Liver (tissue), 8 donors: ENCODE measurements at regions not wholly inside any gene's neighbourhood (a gene's known extent, or its start where the extent isn't known, plus 50 kb on each side); places are given as distances from the start of the nearest gene placed in this dataset.

Experiments used
- DNase-seq: peaks from one replicate; pipeline ENCODE4 v3.0.0-alpha.2; 2017; ENCODE audit warnings: low spot score
- H3K27ac ChIP-seq, 2 donors: one replicate each; pipeline ENCODE4 v1.7.0; 2013; ENCODE audit warnings: inconsistent platforms in 2 of 2, low read length in 2 of 2, control low read depth in 1 of 2, low read depth in 1 of 2, mild to moderate bottlenecking in 1 of 2
- H3K27me3 ChIP-seq, 4 donors: one replicate each; pipeline versions ENCODE4 v1.6.1 to v1.7.0; 2013; ENCODE audit warnings: low read length in 3 of 4, inconsistent platforms in 1 of 4, mild to moderate bottlenecking in 1 of 4, moderate library complexity in 1 of 4; ENCODE audit not compliant: control insufficient read depth in 4 of 4, insufficient read depth in 4 of 4
- H3K36me3 ChIP-seq, 4 donors: one replicate each; pipeline versions ENCODE4 v1.6.1 to v1.7.0; 2013; ENCODE audit warnings: low read length in 3 of 4, mild to moderate bottlenecking in 3 of 4, low read depth in 1 of 4, moderate library complexity in 1 of 4; ENCODE audit not compliant: control insufficient read depth in 4 of 4, insufficient read depth in 3 of 4
- H3K4me1 ChIP-seq, 4 donors: one replicate each; pipeline versions ENCODE4 v1.6.1 to v1.7.0; 2013; ENCODE audit warnings: low read length in 3 of 4, mild to moderate bottlenecking in 3 of 4, moderate library complexity in 1 of 4; ENCODE audit not compliant: control insufficient read depth in 4 of 4, insufficient read depth in 4 of 4
- H3K4me3 ChIP-seq, 3 donors: one replicate each; pipeline versions ENCODE4 v1.6.1 to v1.7.0; 2013; ENCODE audit warnings: low read length in 3 of 3, control low read depth in 1 of 3, low read depth in 1 of 3, mild to moderate bottlenecking in 1 of 3
- H3K9ac ChIP-seq, 2 donors: one replicate each; pipeline ENCODE4 v1.7.0; 2013; ENCODE audit warnings: low read length in 2 of 2, mild to moderate bottlenecking in 2 of 2, moderate library complexity in 2 of 2, control low read depth in 1 of 2, low read depth in 1 of 2
- H3K9me3 ChIP-seq, 4 donors: one replicate each; pipeline versions ENCODE4 v1.6.1 to v1.7.0; 2013; ENCODE audit warnings: low read length in 3 of 4; ENCODE audit not compliant: control insufficient read depth in 4 of 4
- CTCF ChIP-seq: fragments of 150-350 bp; IDR thresholded peaks from 2 replicates; pipeline ENCODE4 v1.5.1; 2017; ENCODE audit warnings: improper control_type of control experiment, low read depth, low read length; ENCODE audit not compliant: missing input control
- EGR1 ChIP-seq, 2 donors: IDR thresholded peaks; 2 replicates each; pipeline ENCODE4 v1.6.1; 2016 to 2018; ENCODE audit warnings: antibody characterized with exemption in 2 of 2, low read depth in 2 of 2
- FOXA1 ChIP-seq: IDR thresholded peaks from 2 replicates; pipeline ENCODE4 v1.6.1; 2016; ENCODE audit warnings: antibody characterized with exemption
- FOXA2 ChIP-seq: IDR thresholded peaks from 2 replicates; pipeline ENCODE4 v1.6.1; 2016; ENCODE audit warnings: antibody characterized with exemption
- HNF4A ChIP-seq, 2 donors: conservative IDR thresholded peaks; 2 replicates each; pipeline ENCODE4 v1.6.1; 2016; ENCODE audit warnings: antibody characterized with exemption in 2 of 2, mild to moderate bottlenecking in 2 of 2
- JUND ChIP-seq, 2 donors: IDR thresholded peaks; 2 replicates each; pipeline ENCODE4 v1.6.1; 2016; ENCODE audit warnings: antibody characterized with exemption in 2 of 2
- MAX ChIP-seq: IDR thresholded peaks from 2 replicates; pipeline ENCODE4 v1.6.1; 2016; ENCODE audit warnings: antibody characterized with exemption
- NR2F2 ChIP-seq: IDR thresholded peaks from 2 replicates; pipeline ENCODE4 v1.6.1; 2016; ENCODE audit warnings: antibody characterized with exemption
- RAD21 ChIP-seq, 2 donors: IDR thresholded peaks; 2 replicates each; pipeline ENCODE4 v1.6.1; 2016; ENCODE audit warnings: antibody characterized with exemption in 2 of 2, mild to moderate bottlenecking in 2 of 2
- REST ChIP-seq: IDR thresholded peaks from 2 replicates; pipeline ENCODE4 v1.6.1; 2016; ENCODE audit warnings: antibody characterized with exemption, mild to moderate bottlenecking
- RXRA ChIP-seq, 2 donors: IDR thresholded peaks; 2 replicates each; pipeline ENCODE4 v1.6.1; 2017 to 2018; ENCODE audit warnings: antibody characterized with exemption in 2 of 2, mild to moderate bottlenecking in 1 of 2
- SP1 ChIP-seq: IDR thresholded peaks from 2 replicates; pipeline ENCODE4 v1.6.1; 2018; ENCODE audit warnings: antibody characterized with exemption, mild to moderate bottlenecking
- TAF1 ChIP-seq: conservative IDR thresholded peaks from 2 replicates; pipeline ENCODE4 v1.6.1; 2016; ENCODE audit warnings: antibody characterized with exemption, mild to moderate bottlenecking
- YY1 ChIP-seq: IDR thresholded peaks from 2 replicates; pipeline ENCODE4 v1.6.1; 2016; ENCODE audit warnings: antibody characterized with exemption, mild to moderate bottlenecking
- WGBS: extraction: QIAGEN DNeasy Blood & Tissue Kit; methylation state at CpG from one replicate; pipeline ENCODE4 v1.1.7; 2013; 5-methylcytosine and 5-hydroxymethylcytosine counted together
- donor health status: healthy.
- donor health status: healthy.
- donor health status: healthy.
- donor health status: healthy.
- donor health status: healthy.

GRCh38 chr13:106675311-106675710 is 107.4 kb upstream of the ARGLU1 start:
- Histone ChIP-seq H3K27me3 (no peaks in the 10 kb centered on the region), H3K4me3 (no peak overlapping the region), H3K27ac (no peak overlapping the region), H3K36me3 (no peaks in the 10 kb centered on the region), H3K4me1 (no peaks in the 10 kb centered on the region), H3K9me3 (no peaks in the 10 kb centered on the region), H3K9ac (no peak overlapping the region)
- no peak for DNase-seq
- no peak for TF ChIP-seq JUND (IDR thresholded peaks at IDR 0.05)
- TF ChIP-seq EGR1 (IDR thresholded peaks at IDR 0.05; ENCODE audit: low read depth in 2 of 2): no peak
- no peak for TF ChIP-seq NR2F2
- no peak for TF ChIP-seq REST
- TF ChIP-seq SP1: no peak
- no peak for TF ChIP-seq FOXA1

- H3K9ac ChIP-seq: no peak overlapping the region
- DNase-seq: no peak
- no peak for TF ChIP-seq CTCF
- TF ChIP-seq EGR1 (IDR thresholded peaks at IDR 0.05; ENCODE audit: low read depth in 2 of 2): no peak
- TF ChIP-seq TAF1: no peak
- no peak for TF ChIP-seq HNF4A (conservative IDR thresholded peaks at IDR 0.05)
- TF ChIP-seq RAD21 (IDR thresholded peaks at IDR 0.05): no peak
- TF ChIP-seq FOXA1: no peak
- TF ChIP-seq REST: no peak
- TF ChIP-seq RXRA (IDR thresholded peaks at IDR 0.05): no peak
- no peak for TF ChIP-seq YY1
- TF ChIP-seq MAX: no peak
- no peak for TF ChIP-seq FOXA2
- no peaks in the 10 kb centered on the region for H3K4me1 ChIP-seq
- H3K36me3 ChIP-seq: no peaks in the 10 kb centered on the region
- H3K9me3 ChIP-seq: peaks cover 0 to 3% (median 0%) of the 10 kb centered on the region in 4 donors
- no peak overlapping the region for H3K27ac ChIP-seq
- peaks cover 0 to 7% (median 0%) of the 10 kb centered on the region in 4 donors for H3K27me3 ChIP-seq
- 79% methylated on average over 6 of the region's 6 CpGs for WGBS
- H3K4me3 ChIP-seq: no peak overlapping the region
Observed at GRCh38 chr13:106660746-106661625, 93.0 kb upstream of the ARGLU1 start.
